Cardiac muscle cell (in vitro differentiated cells and primary cell): ENCODE measurements at regions not wholly inside any gene's neighbourhood (a gene's known extent, or its start where the extent isn't known, plus 50 kb on each side); places are given as distances from the start of the nearest gene placed in this dataset.
A peak's percentile ranks its signal among the peaks of the same experiment; 100 is the strongest.

ENCODE experiments used
- DNase-seq, 2 donors: peaks; one replicate each; pipeline versions ENCODE4 v3.0.0 to v3.0.0-alpha.2; 2010 to 2017; ENCODE audit warnings: low read depth in 1 of 2, low spot score in 1 of 2
- H3K27ac ChIP-seq: fragments of 200-600 bp; sonication (generic); 2 replicates; pipeline ENCODE4 v1.5.1; 2016
- H3K27me3 ChIP-seq: fragments of 200-600 bp; sonication (generic); 2 replicates; pipeline ENCODE4 v1.6.0; 2016; ENCODE audit warnings: control low read depth
- H3K36me3 ChIP-seq: fragments of 200-600 bp; sonication (generic); 2 replicates; pipeline ENCODE4 v1.5.1; 2016; ENCODE audit warnings: control low read depth
- H3K4me1 ChIP-seq: fragments of 200-600 bp; sonication (generic); 2 replicates; pipeline ENCODE4 v1.8.1; 2017; ENCODE audit warnings: low read depth, mild to moderate bottlenecking, mixed run types
- H3K4me3 ChIP-seq: fragments of 200-600 bp; sonication (generic); 2 replicates; pipeline ENCODE4 v1.5.1; 2016; ENCODE audit warnings: mild to moderate bottlenecking
- H3K9me3 ChIP-seq: fragments of 200-600 bp; sonication (generic); 2 replicates; pipeline ENCODE4 v1.5.1; 2017; ENCODE audit warnings: low read depth, mild to moderate bottlenecking, control low read depth
- TF ChIP-seq, protein P1 (sequence below): IDR thresholded peaks from 2 replicates; pipeline ENCODE4 v1.5.1; 2012; ENCODE audit warnings: low read depth, mild to moderate bottlenecking, low read length

GRCh38 chr14:75350505-75351060, 72.0 kb downstream of the FOS start:
- no peak for DNase-seq
- no peak overlapping the region for H3K27ac ChIP-seq
- TF ChIP-seq, protein P1, sequence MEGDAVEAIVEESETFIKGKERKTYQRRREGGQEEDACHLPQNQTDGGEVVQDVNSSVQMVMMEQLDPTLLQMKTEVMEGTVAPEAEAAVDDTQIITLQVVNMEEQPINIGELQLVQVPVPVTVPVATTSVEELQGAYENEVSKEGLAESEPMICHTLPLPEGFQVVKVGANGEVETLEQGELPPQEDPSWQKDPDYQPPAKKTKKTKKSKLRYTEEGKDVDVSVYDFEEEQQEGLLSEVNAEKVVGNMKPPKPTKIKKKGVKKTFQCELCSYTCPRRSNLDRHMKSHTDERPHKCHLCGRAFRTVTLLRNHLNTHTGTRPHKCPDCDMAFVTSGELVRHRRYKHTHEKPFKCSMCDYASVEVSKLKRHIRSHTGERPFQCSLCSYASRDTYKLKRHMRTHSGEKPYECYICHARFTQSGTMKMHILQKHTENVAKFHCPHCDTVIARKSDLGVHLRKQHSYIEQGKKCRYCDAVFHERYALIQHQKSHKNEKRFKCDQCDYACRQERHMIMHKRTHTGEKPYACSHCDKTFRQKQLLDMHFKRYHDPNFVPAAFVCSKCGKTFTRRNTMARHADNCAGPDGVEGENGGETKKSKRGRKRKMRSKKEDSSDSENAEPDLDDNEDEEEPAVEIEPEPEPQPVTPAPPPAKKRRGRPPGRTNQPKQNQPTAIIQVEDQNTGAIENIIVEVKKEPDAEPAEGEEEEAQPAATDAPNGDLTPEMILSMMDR, result no peak

GRCh38 chr14:75359098-75359497, 68.7 kb upstream of the JDP2 start:
- H3K4me1 ChIP-seq, result peaks cover 3% of the 10 kb centered on the region
- H3K27me3 ChIP-seq, result no peaks in the 10 kb centered on the region
- no peak overlapping the region for H3K27ac ChIP-seq
- H3K4me3 ChIP-seq, result no peak overlapping the region
- DNase-seq, result no peak
- TF ChIP-seq, protein P1, result no peak
- no peaks in the 10 kb centered on the region for H3K9me3 ChIP-seq
- no peaks in the 10 kb centered on the region for H3K36me3 ChIP-seq

More at GRCh38 chr14:75350505-75351060, 72.0 kb downstream of the FOS start:
- no peak overlapping the region for H3K4me3 ChIP-seq
- H3K27me3 ChIP-seq, result no peaks in the 10 kb centered on the region
- H3K4me1 ChIP-seq, result no peaks in the 10 kb centered on the region
- H3K36me3 ChIP-seq, result no peaks in the 10 kb centered on the region
- H3K9me3 ChIP-seq, result no peaks in the 10 kb centered on the region

GRCh38 chr14:75361041-75361440, 66.8 kb upstream of the JDP2 start:
- no peaks in the 10 kb centered on the region for H3K36me3 ChIP-seq
- H3K9me3 ChIP-seq, result no peaks in the 10 kb centered on the region
- no peaks in the 10 kb centered on the region for H3K27me3 ChIP-seq
- DNase-seq, result no peak
- H3K4me3 ChIP-seq, result no peak overlapping the region
- H3K4me1 ChIP-seq, result peaks cover 3% of the 10 kb centered on the region
- TF ChIP-seq, protein P1, result no peak
- H3K27ac ChIP-seq, result no peak overlapping the region

DNA sequence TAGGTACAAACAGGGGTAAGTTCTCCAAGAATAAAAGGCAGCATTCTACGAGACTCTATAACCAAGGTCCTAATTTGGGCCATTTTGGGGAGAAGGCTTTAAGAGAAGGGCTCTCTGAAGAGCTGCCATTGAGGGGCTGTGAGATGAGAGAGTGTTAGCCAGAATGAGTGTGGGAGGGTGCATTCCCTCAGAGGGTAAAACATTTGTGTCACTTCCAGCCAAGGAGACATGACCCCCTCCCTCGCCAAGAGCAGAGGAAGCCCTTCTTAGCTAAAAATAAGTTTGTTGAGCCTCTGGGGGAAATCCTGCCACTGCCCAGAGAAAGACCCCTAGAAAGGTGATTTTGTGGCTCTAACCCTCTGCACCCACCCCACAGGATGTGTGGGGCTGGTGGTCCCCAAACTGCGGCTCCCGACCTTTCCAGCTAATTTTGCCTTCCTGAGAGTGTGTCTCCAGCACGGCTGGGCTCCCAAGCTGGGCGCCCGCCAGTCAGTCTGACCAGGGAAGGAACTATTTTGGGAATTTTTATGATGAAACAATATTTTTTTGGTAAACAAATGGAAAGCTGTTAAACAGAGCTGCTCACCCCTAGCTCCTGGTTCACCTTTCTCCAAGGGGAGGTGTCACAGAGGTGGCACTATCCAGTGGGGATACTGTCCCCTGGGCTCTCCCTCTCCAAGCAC, 65.9 kb upstream of the JDP2 start:
- Histone ChIP-seq H3K9me3 (no peaks in the 10 kb centered on the region), H3K27me3 (no peaks in the 10 kb centered on the region)
- peak; percentile 1 to 31 for DNase-seq

DNA sequence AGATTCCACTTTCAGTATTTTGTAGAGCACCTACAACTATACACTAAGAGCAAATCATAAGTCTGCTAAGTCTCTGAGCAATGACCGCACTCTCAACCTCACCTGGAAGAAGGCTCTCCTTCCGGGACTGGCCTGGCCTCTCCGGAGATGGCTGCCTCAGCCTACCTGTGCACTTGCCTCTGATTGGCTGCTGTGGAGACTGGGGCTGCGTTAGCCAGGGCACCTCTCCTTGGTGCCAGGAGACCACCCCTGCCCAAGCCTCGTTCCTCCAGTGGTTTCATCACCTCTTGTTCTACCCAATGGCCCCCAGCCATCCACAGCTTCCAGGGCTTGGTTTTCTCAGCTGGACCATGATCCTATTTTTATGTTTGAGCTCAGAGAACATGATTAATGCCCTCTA, 64.7 kb upstream of the JDP2 start:
- H3K27ac ChIP-seq, result no peak overlapping the region
- peaks cover 3% of the 10 kb centered on the region for H3K4me1 ChIP-seq
- no peak overlapping the region for H3K4me3 ChIP-seq
- DNase-seq, result no peak
- TF ChIP-seq, protein P1, result no peak
- H3K9me3 ChIP-seq, result no peaks in the 10 kb centered on the region
- H3K36me3 ChIP-seq, result no peaks in the 10 kb centered on the region
- H3K27me3 ChIP-seq, result no peaks in the 10 kb centered on the region

More for the DNA sequence above, 65.9 kb upstream of the JDP2 start:
- no peaks in the 10 kb centered on the region for H3K36me3 ChIP-seq
- TF ChIP-seq, protein P1, result no peak
- H3K4me1 ChIP-seq, result peaks cover 3% of the 10 kb centered on the region
- no peak overlapping the region for H3K27ac ChIP-seq
- H3K4me3 ChIP-seq, result no peak overlapping the region
